ENCODE measurements at regions not wholly inside any gene's neighbourhood (a gene's known extent, or its start where the extent isn't known, plus 50 kb on each side); places are given as distances from the start of the nearest gene placed in this dataset.

DNA sequence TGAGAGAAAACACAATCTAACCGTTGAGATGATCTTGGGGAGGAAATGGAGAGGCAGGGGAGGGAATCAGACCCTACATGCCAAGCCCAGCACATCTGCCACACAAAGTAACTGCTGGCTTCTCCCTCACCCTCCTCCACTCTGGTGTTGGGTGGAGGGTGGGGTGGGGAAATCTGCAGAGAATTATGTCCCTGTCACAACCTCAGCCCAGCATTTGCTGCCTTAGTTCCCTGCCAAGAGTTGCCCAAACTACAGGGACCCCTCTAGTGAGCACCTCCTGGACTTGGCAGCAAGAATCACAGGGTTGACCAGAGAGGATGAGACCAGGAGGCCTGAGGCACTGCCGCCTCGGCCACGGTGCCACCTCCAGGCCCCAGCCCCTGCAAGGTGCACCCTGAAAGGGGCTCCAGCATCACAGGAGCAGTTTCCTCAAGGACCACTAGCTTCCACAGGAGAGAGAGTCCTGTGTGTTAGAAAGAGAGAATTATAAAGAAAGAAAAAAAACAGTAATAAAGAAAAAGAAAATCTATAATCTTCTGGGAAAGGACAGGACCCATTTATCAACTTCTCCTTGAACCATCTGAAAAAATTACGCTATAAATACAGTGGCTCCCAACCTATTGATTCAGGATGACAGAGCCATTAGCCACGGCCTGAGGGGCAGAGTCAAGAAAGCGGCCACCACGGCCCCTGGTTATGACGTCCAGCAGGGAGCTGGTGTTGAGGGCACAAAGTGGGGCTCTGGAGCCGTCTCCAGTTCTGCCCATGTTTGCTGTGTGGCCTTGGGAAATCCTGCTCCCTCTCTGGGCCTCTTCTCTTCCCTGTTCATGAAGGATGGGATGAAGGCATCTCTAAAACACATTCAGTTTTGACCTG lies 451.7 kb downstream of the MATN1 start:
- TF ChIP-seq, protein P1, sequence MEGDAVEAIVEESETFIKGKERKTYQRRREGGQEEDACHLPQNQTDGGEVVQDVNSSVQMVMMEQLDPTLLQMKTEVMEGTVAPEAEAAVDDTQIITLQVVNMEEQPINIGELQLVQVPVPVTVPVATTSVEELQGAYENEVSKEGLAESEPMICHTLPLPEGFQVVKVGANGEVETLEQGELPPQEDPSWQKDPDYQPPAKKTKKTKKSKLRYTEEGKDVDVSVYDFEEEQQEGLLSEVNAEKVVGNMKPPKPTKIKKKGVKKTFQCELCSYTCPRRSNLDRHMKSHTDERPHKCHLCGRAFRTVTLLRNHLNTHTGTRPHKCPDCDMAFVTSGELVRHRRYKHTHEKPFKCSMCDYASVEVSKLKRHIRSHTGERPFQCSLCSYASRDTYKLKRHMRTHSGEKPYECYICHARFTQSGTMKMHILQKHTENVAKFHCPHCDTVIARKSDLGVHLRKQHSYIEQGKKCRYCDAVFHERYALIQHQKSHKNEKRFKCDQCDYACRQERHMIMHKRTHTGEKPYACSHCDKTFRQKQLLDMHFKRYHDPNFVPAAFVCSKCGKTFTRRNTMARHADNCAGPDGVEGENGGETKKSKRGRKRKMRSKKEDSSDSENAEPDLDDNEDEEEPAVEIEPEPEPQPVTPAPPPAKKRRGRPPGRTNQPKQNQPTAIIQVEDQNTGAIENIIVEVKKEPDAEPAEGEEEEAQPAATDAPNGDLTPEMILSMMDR (IDR thresholded peaks at IDR 0.05; ENCODE audit: low read depth, low read length) = no peak

DNA sequence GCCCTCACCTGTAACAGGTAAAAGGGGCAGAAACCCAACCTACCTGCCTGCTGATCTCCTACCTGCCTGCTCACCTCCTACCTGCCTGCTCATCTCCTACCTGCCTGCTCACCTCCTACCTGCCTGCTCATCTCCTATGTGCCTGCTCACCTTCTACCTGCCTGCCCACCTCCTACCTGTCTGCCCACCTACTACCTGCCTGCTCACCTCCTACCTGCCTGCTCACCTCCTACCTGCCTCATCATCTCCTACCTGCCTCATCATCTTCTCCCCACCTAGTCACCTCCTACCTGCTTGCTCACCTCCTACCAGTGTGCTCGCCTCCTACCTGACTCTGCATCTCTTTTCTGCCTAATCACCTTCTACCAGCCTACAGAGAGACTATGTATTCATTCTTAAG lies 452.9 kb downstream of the MATN1 start:
- TF ChIP-seq, protein P1 (IDR thresholded peaks at IDR 0.05; ENCODE audit: low read depth, low read length) = no peak
- no peak overlapping the region for H3K4me3 ChIP-seq (ENCODE audit: low read depth, low read length)

More for the DNA sequence above, 451.7 kb downstream of the MATN1 start:
- H3K4me3 ChIP-seq (ENCODE audit: low read depth, low read length) = no peak overlapping the region

- TF ChIP-seq, protein P1 (IDR thresholded peaks at IDR 0.05; ENCODE audit: low read depth, low read length) = no peak
- H3K4me3 ChIP-seq (ENCODE audit: low read depth, low read length) = no peak overlapping the region
Observed at GRCh38 chr1:30268923-30269666, 454.3 kb downstream of the MATN1 start.

DNA sequence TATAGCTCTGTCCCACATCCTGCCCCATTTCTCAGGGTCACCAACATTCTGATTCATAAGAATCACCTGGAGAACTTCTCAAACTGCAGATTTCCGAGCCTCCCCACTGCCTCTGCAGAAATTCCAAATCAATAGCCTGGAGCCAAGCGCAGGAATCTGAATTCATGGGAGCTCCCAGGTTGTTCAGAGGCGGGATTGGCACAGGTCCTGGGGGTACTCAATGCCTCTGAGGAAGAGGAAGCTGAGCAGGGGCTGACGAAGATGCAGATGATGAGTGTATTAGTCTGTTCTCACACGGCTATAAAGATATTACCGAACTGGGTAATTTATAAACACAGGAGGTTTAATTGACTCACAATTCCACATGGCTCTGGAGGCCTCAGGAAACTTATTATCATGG lies 455.5 kb downstream of the MATN1 start:
- TF ChIP-seq, protein P1 (IDR thresholded peaks at IDR 0.05; ENCODE audit: low read depth, low read length) = no peak
- H3K4me3 ChIP-seq (ENCODE audit: low read depth, low read length) = no peak overlapping the region

- TF ChIP-seq, protein P1 (IDR thresholded peaks at IDR 0.05; ENCODE audit: low read depth, low read length) = no peak
- H3K4me3 ChIP-seq (ENCODE audit: low read depth, low read length) = no peak overlapping the region
Observed at GRCh38 chr1:30267046-30267445, 456.3 kb downstream of the MATN1 start.

- TF ChIP-seq, protein P1 (IDR thresholded peaks at IDR 0.05; ENCODE audit: low read depth, low read length) = no peak
Observed at GRCh38 chr1:30265127-30266070, 458.0 kb downstream of the MATN1 start.

More at GRCh38 chr1:30265127-30266070, 458.0 kb downstream of the MATN1 start:
- no peak overlapping the region for H3K4me3 ChIP-seq (ENCODE audit: low read depth, low read length)

Data from WI38 (cell line).